Hepatocyte (in vitro differentiated cells): ENCODE measurements at regions not wholly inside any gene's neighbourhood (a gene's known extent, or its start where the extent isn't known, plus 50 kb on each side); places are given as distances from the start of the nearest gene placed in this dataset.

Experiments used
- DNase-seq: peaks from one replicate; pipeline ENCODE4 v3.0.0-alpha.2; 2016; ENCODE audit warnings: low spot score
- H2AFZ ChIP-seq: fragments of 200-600 bp; sonication (generic); 2 replicates; pipeline ENCODE4 v1.6.0; 2016; ENCODE audit warnings: antibody characterized with exemption, mild to moderate bottlenecking
- H3K27ac ChIP-seq: fragments of 200-600 bp; sonication (generic); 2 replicates; pipeline ENCODE4 v1.5.1; 2016; ENCODE audit warnings: mild to moderate bottlenecking
- H3K27me3 ChIP-seq: fragments of 200-600 bp; sonication (generic); 2 replicates; pipeline ENCODE4 v1.6.1; 2016
- H3K36me3 ChIP-seq: fragments of 200-600 bp; sonication (generic); replicated peaks from 2 replicates; pipeline ENCODE4 v1.5.1; 2016; ENCODE audit warnings: low read depth; ENCODE audit not compliant: insufficient read depth
- H3K4me1 ChIP-seq: fragments of 200-600 bp; sonication (generic); 2 replicates; pipeline ENCODE4 v1.5.1; 2016; ENCODE audit warnings: mild to moderate bottlenecking, moderate library complexity; ENCODE audit not compliant: insufficient read depth
- H3K4me2 ChIP-seq: fragments of 200-600 bp; sonication (generic); 2 replicates; pipeline ENCODE4 v1.6.0; 2016
- H3K4me3 ChIP-seq: fragments of 200-600 bp; sonication (generic); 2 replicates; pipeline ENCODE4 v1.5.1; 2016; ENCODE audit warnings: mild to moderate bottlenecking
- H3K79me2 ChIP-seq: fragments of 200-600 bp; sonication (generic); 2 replicates; pipeline ENCODE4 v1.6.0; 2017; ENCODE audit warnings: mild to moderate bottlenecking
- H3K9me2 ChIP-seq: fragments of 200-600 bp; sonication (generic); replicated peaks from 2 replicates; pipeline ENCODE4 v1.6.0; 2017; ENCODE audit warnings: mild to moderate bottlenecking; ENCODE audit not compliant: insufficient read depth
- H3K9me3 ChIP-seq: fragments of 200-600 bp; sonication (generic); 2 replicates; pipeline ENCODE4 v1.5.1; 2016; ENCODE audit warnings: low read depth, mild to moderate bottlenecking
- H4K20me1 ChIP-seq: fragments of 200-600 bp; sonication (generic); 2 replicates; pipeline ENCODE4 v1.6.0; 2016; ENCODE audit warnings: mild to moderate bottlenecking; ENCODE audit not compliant: insufficient read depth, poor library complexity, severe bottlenecking
- EZH2 ChIP-seq: fragments of 200-600 bp; sonication (generic); IDR thresholded peaks from 2 replicates; pipeline ENCODE4 v1.6.1; 2016; ENCODE audit warnings: antibody characterized with exemption, mild to moderate bottlenecking, borderline replicate concordance
- EZH2phosphoT487 ChIP-seq: fragments of 200-600 bp; sonication (generic); IDR thresholded peaks from one replicate; pipeline ENCODE4 v1.6.1; 2018; ENCODE audit warnings: antibody characterized with exemption, mild to moderate bottlenecking, low read depth, moderate library complexity; ENCODE audit not compliant: unreplicated experiment, severe bottlenecking
- WGBS: methylation state at CpG from one replicate; pipeline ENCODE4 v1.1.6; 2016; ENCODE audit warnings: low lambda C conversion rate; ENCODE audit errors: missing lambda C conversion rate; 5-methylcytosine and 5-hydroxymethylcytosine counted together
- TF ChIP-seq, protein P1 (sequence below): fragments of 200-600 bp; sonication (generic); IDR thresholded peaks from 2 replicates; pipeline ENCODE4 v1.5.1; 2016; ENCODE audit warnings: antibody characterized with exemption, mild to moderate bottlenecking; ENCODE audit not compliant: poor library complexity

DNA sequence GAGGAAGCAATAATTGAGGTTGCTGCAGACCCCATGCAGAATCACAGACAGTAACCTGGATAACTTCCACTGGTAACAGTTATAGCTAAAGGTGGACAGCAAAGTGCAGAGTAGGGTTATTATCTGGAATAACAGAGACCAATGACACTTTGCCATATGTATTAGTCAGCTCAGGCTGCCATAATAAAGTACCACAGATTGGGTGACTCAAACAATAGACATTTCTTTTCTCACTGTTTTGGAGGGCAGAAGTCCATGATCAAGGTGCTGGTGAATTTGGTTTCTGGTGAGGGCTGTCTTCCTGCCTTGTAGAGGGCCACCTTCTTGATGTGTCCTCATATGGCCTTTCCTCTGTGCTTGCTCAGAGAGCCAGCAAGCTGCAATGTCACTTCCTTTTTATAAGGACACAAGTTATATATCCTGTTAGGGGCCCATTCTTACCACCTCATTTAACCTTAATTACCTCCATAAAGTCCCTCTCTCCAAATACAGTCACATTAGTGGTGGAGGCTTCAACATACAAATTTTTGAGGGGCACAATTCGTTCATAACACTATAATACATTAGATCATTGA lies 191.0 kb upstream of the LRP1B start:
- H3K9me3 ChIP-seq, result no peaks in the 10 kb centered on the region
- no peaks in the 10 kb centered on the region for H3K9me2 ChIP-seq
- no peak overlapping the region for H3K4me2 ChIP-seq
- WGBS, result 66% methylated on average over 1 of the region's 1 CpG
- H3K27me3 ChIP-seq, result no peaks in the 10 kb centered on the region
- H3K79me2 ChIP-seq, result no peaks in the 10 kb centered on the region
- H2AFZ ChIP-seq, result no peak overlapping the region
- no peak overlapping the region for H3K4me3 ChIP-seq
- no peaks in the 10 kb centered on the region for H4K20me1 ChIP-seq
- no peak overlapping the region for H3K27ac ChIP-seq
- H3K4me1 ChIP-seq, result no peaks in the 10 kb centered on the region
- TF ChIP-seq, protein P1, sequence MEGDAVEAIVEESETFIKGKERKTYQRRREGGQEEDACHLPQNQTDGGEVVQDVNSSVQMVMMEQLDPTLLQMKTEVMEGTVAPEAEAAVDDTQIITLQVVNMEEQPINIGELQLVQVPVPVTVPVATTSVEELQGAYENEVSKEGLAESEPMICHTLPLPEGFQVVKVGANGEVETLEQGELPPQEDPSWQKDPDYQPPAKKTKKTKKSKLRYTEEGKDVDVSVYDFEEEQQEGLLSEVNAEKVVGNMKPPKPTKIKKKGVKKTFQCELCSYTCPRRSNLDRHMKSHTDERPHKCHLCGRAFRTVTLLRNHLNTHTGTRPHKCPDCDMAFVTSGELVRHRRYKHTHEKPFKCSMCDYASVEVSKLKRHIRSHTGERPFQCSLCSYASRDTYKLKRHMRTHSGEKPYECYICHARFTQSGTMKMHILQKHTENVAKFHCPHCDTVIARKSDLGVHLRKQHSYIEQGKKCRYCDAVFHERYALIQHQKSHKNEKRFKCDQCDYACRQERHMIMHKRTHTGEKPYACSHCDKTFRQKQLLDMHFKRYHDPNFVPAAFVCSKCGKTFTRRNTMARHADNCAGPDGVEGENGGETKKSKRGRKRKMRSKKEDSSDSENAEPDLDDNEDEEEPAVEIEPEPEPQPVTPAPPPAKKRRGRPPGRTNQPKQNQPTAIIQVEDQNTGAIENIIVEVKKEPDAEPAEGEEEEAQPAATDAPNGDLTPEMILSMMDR, result no peak
- no peak for TF ChIP-seq EZH2
- TF ChIP-seq EZH2phosphoT487, result no peak
- DNase-seq, result no peak
- no peaks in the 10 kb centered on the region for H3K36me3 ChIP-seq

- H3K27me3 ChIP-seq, result no peaks in the 10 kb centered on the region
- 97% methylated on average over 1 of the region's 1 CpG for WGBS
- no peak for DNase-seq
- H3K4me3 ChIP-seq, result no peak overlapping the region
- H3K9me3 ChIP-seq, result no peaks in the 10 kb centered on the region
- no peak overlapping the region for H2AFZ ChIP-seq
- no peaks in the 10 kb centered on the region for H3K79me2 ChIP-seq
- H3K4me2 ChIP-seq, result no peak overlapping the region
- no peak overlapping the region for H3K27ac ChIP-seq
- H4K20me1 ChIP-seq, result no peaks in the 10 kb centered on the region
- H3K9me2 ChIP-seq, result no peaks in the 10 kb centered on the region
- no peaks in the 10 kb centered on the region for H3K36me3 ChIP-seq
- H3K4me1 ChIP-seq, result no peaks in the 10 kb centered on the region
- TF ChIP-seq EZH2phosphoT487 (no peak), EZH2 (no peak)
- TF ChIP-seq, protein P1, result no peak
Observed at GRCh38 chr2:142320067-142320466, 189.3 kb upstream of the LRP1B start.

GRCh38 chr2:142316049-142316448 lies 185.2 kb upstream of the LRP1B start:
- Histone ChIP-seq H3K27me3 (no peaks in the 10 kb centered on the region), H3K27ac (no peak overlapping the region), H4K20me1 (no peaks in the 10 kb centered on the region), H2AFZ (no peak overlapping the region), H3K4me2 (no peak overlapping the region), H3K4me1 (no peaks in the 10 kb centered on the region), H3K36me3 (no peaks in the 10 kb centered on the region), H3K4me3 (no peak overlapping the region), H3K9me3 (no peaks in the 10 kb centered on the region), H3K79me2 (no peaks in the 10 kb centered on the region), H3K9me2 (no peaks in the 10 kb centered on the region)
- no peak for TF ChIP-seq EZH2phosphoT487
- WGBS, result 95% methylated on average over 4 of the region's 4 CpGs
- DNase-seq, result no peak

- Histone ChIP-seq H3K4me3 (no peak overlapping the region), H3K4me2 (no peak overlapping the region), H3K9me3 (no peaks in the 10 kb centered on the region), H3K27me3 (no peaks in the 10 kb centered on the region), H3K36me3 (no peaks in the 10 kb centered on the region), H3K9me2 (no peaks in the 10 kb centered on the region), H3K27ac (no peak overlapping the region), H3K4me1 (no peaks in the 10 kb centered on the region), H2AFZ (no peak overlapping the region), H3K79me2 (no peaks in the 10 kb centered on the region), H4K20me1 (no peaks in the 10 kb centered on the region)
- DNase-seq, result no peak
- TF ChIP-seq, protein P1, result no peak
- TF ChIP-seq EZH2 (no peak), EZH2phosphoT487 (no peak)
Observed at GRCh38 chr2:142315346-142315745, 184.5 kb upstream of the LRP1B start.
